ENCODE measurements at regions not wholly inside any gene's neighbourhood (a gene's known extent, or its start where the extent isn't known, plus 50 kb on each side); places are given as distances from the start of the nearest gene placed in this dataset.
"Not testable (repeated sequence)": the region's sequence is repeated elsewhere in the genome, so short reads cannot be mapped to it uniquely, and the experiment has no call there.

- Histone ChIP-seq H3K9ac (ENCODE audit: low read depth, low read length) (no peak overlapping the region), H3K9me3 (ENCODE audit: control insufficient read depth, insufficient read depth, low read length) (no peaks in the 10 kb centered on the region), H3K36me3 (ENCODE audit: control insufficient read depth, insufficient read depth, low read length) (no peaks in the 10 kb centered on the region), H3K27me3 (ENCODE audit: control insufficient read depth, insufficient read depth, low read length) (no peaks in the 10 kb centered on the region), H3K4me1 (ENCODE audit: control insufficient read depth, insufficient read depth, low read length) (no peaks in the 10 kb centered on the region), H3K4me3 (ENCODE audit: low read depth, low read length) (no peak overlapping the region)
These were observed 487.9 kb downstream of the PCNX1 start for GRCh38 chr14:71395151-71395604.

- Histone ChIP-seq H3K4me1 (ENCODE audit: control insufficient read depth, insufficient read depth, low read length) (no peaks in the 10 kb centered on the region), H3K9me3 (ENCODE audit: control insufficient read depth, insufficient read depth, low read length) (no peaks in the 10 kb centered on the region), H3K4me3 (ENCODE audit: low read depth, low read length) (no peak overlapping the region), H3K27me3 (ENCODE audit: control insufficient read depth, insufficient read depth, low read length) (no peaks in the 10 kb centered on the region), H3K9ac (ENCODE audit: low read depth, low read length) (no peak overlapping the region), H3K36me3 (ENCODE audit: control insufficient read depth, insufficient read depth, low read length) (no peaks in the 10 kb centered on the region)
These were observed 488.4 kb downstream of the PCNX1 start for GRCh38 chr14:71395636-71396035.

GRCh38 chr14:71396050-71396677 lies 488.9 kb downstream of the PCNX1 start:
- Histone ChIP-seq H3K9me3 (ENCODE audit: control insufficient read depth, insufficient read depth, low read length) (no peaks in the 10 kb centered on the region), H3K4me3 (ENCODE audit: low read depth, low read length) (no peak overlapping the region), H3K27me3 (ENCODE audit: control insufficient read depth, insufficient read depth, low read length) (no peaks in the 10 kb centered on the region), H3K4me1 (ENCODE audit: control insufficient read depth, insufficient read depth, low read length) (no peaks in the 10 kb centered on the region), H3K36me3 (ENCODE audit: control insufficient read depth, insufficient read depth, low read length) (no peaks in the 10 kb centered on the region), H3K9ac (ENCODE audit: low read depth, low read length) (no peak overlapping the region)

- no peaks in the 10 kb centered on the region for H3K36me3 ChIP-seq (ENCODE audit: control insufficient read depth, insufficient read depth, low read length)
- no peaks in the 10 kb centered on the region for H3K27me3 ChIP-seq (ENCODE audit: control insufficient read depth, insufficient read depth, low read length)
- H3K4me3 ChIP-seq (ENCODE audit: low read depth, low read length), result no peak overlapping the region
- no peaks in the 10 kb centered on the region for H3K4me1 ChIP-seq (ENCODE audit: control insufficient read depth, insufficient read depth, low read length)
- H3K9ac ChIP-seq (ENCODE audit: low read depth, low read length), result no peak overlapping the region
- no peaks in the 10 kb centered on the region for H3K9me3 ChIP-seq (ENCODE audit: control insufficient read depth, insufficient read depth, low read length)
These were observed 490.1 kb downstream of the PCNX1 start for GRCh38 chr14:71397371-71397770.

- Histone ChIP-seq H3K4me1 (ENCODE audit: control insufficient read depth, insufficient read depth, low read length) (no peaks in the 10 kb centered on the region), H3K4me3 (ENCODE audit: low read depth, low read length) (no peak overlapping the region), H3K9ac (ENCODE audit: low read depth, low read length) (no peak overlapping the region)
These were observed 491.2 kb downstream of the PCNX1 start for GRCh38 chr14:71398450-71398849.

GRCh38 chr14:71399057-71399487 lies 491.8 kb downstream of the PCNX1 start:
- no peaks in the 10 kb centered on the region for H3K36me3 ChIP-seq (ENCODE audit: control insufficient read depth, insufficient read depth, low read length)
- H3K4me1 ChIP-seq (ENCODE audit: control insufficient read depth, insufficient read depth, low read length), result no peaks in the 10 kb centered on the region
- no peak overlapping the region for H3K4me3 ChIP-seq (ENCODE audit: low read depth, low read length)
- H3K9ac ChIP-seq (ENCODE audit: low read depth, low read length), result no peak overlapping the region
- no peaks in the 10 kb centered on the region for H3K27me3 ChIP-seq (ENCODE audit: control insufficient read depth, insufficient read depth, low read length)
- no peaks in the 10 kb centered on the region for H3K9me3 ChIP-seq (ENCODE audit: control insufficient read depth, insufficient read depth, low read length)

More at GRCh38 chr14:71398450-71398849, 491.2 kb downstream of the PCNX1 start:
- Histone ChIP-seq H3K9me3 (ENCODE audit: control insufficient read depth, insufficient read depth, low read length) (no peaks in the 10 kb centered on the region), H3K27me3 (ENCODE audit: control insufficient read depth, insufficient read depth, low read length) (no peaks in the 10 kb centered on the region), H3K36me3 (ENCODE audit: control insufficient read depth, insufficient read depth, low read length) (no peaks in the 10 kb centered on the region)

GRCh38 chr14:71400871-71401321 lies 493.6 kb downstream of the PCNX1 start:
- Histone ChIP-seq H3K36me3 (ENCODE audit: control insufficient read depth, insufficient read depth, low read length) (no peaks in the 10 kb centered on the region), H3K27me3 (ENCODE audit: control insufficient read depth, insufficient read depth, low read length) (no peaks in the 10 kb centered on the region), H3K4me1 (ENCODE audit: control insufficient read depth, insufficient read depth, low read length) (no peaks in the 10 kb centered on the region), H3K9ac (ENCODE audit: low read depth, low read length) (no peak overlapping the region), H3K9me3 (ENCODE audit: control insufficient read depth, insufficient read depth, low read length) (no peaks in the 10 kb centered on the region), H3K4me3 (ENCODE audit: low read depth, low read length) (no peak overlapping the region)

GRCh38 chr14:71402415-71402814 lies 495.2 kb downstream of the PCNX1 start:
- H3K27me3 ChIP-seq (ENCODE audit: control insufficient read depth, insufficient read depth, low read length); H3K36me3 ChIP-seq (ENCODE audit: control insufficient read depth, insufficient read depth, low read length); H3K4me3 ChIP-seq (ENCODE audit: low read depth, low read length); H3K9ac ChIP-seq (ENCODE audit: low read depth, low read length); H3K4me1 ChIP-seq (ENCODE audit: control insufficient read depth, insufficient read depth, low read length); H3K9me3 ChIP-seq (ENCODE audit: control insufficient read depth, insufficient read depth, low read length): not testable (repeated sequence)

GRCh38 chr14:71403656-71404055 lies 496.4 kb downstream of the PCNX1 start:
- Histone ChIP-seq H3K9me3 (ENCODE audit: control insufficient read depth, insufficient read depth, low read length) (no peaks in the 10 kb centered on the region), H3K9ac (ENCODE audit: low read depth, low read length) (no peak overlapping the region)

GRCh38 chr14:71405676-71406075 lies 498.4 kb downstream of the PCNX1 start:
- Histone ChIP-seq H3K36me3 (ENCODE audit: control insufficient read depth, insufficient read depth, low read length) (no peaks in the 10 kb centered on the region), H3K4me1 (ENCODE audit: control insufficient read depth, insufficient read depth, low read length) (peaks cover 3% of the 10 kb centered on the region), H3K27me3 (ENCODE audit: control insufficient read depth, insufficient read depth, low read length) (no peaks in the 10 kb centered on the region), H3K9ac (ENCODE audit: low read depth, low read length) (no peak overlapping the region), H3K9me3 (ENCODE audit: control insufficient read depth, insufficient read depth, low read length) (no peaks in the 10 kb centered on the region), H3K4me3 (ENCODE audit: low read depth, low read length) (no peak overlapping the region)

More at GRCh38 chr14:71403656-71404055, 496.4 kb downstream of the PCNX1 start:
- Histone ChIP-seq H3K4me3 (ENCODE audit: low read depth, low read length) (no peak overlapping the region), H3K27me3 (ENCODE audit: control insufficient read depth, insufficient read depth, low read length) (no peaks in the 10 kb centered on the region), H3K4me1 (ENCODE audit: control insufficient read depth, insufficient read depth, low read length) (peaks cover 3% of the 10 kb centered on the region), H3K36me3 (ENCODE audit: control insufficient read depth, insufficient read depth, low read length) (no peaks in the 10 kb centered on the region)

GRCh38 chr14:71408362-71409030 lies 501.2 kb downstream of the PCNX1 start:
- Histone ChIP-seq H3K4me3 (ENCODE audit: low read depth, low read length) (no peak overlapping the region), H3K4me1 (ENCODE audit: control insufficient read depth, insufficient read depth, low read length) (peaks cover 3% of the 10 kb centered on the region), H3K36me3 (ENCODE audit: control insufficient read depth, insufficient read depth, low read length) (no peaks in the 10 kb centered on the region), H3K27me3 (ENCODE audit: control insufficient read depth, insufficient read depth, low read length) (no peaks in the 10 kb centered on the region), H3K9me3 (ENCODE audit: control insufficient read depth, insufficient read depth, low read length) (no peaks in the 10 kb centered on the region), H3K9ac (ENCODE audit: low read depth, low read length) (peak overlapping the region; percentile 42)
